GM21423 (cell line): ENCODE measurements at regions not wholly inside any gene's neighbourhood (a gene's known extent, or its start where the extent isn't known, plus 50 kb on each side); places are given as distances from the start of the nearest gene placed in this dataset.
A peak's percentile ranks its signal among the peaks of the same experiment; 100 is the strongest.

Experiments
- ATAC-seq: cut with Tn5 transposase; IDR thresholded peaks from one replicate; pipeline ENCODE4 v1.9.1; 2021; ENCODE audit warnings: mild to moderate bottlenecking, moderate library complexity; ENCODE audit not compliant: unreplicated experiment

GRCh38 chr13:51518827-51519226, 65.4 kb upstream of the WDFY2 start:
- ATAC-seq: no peak

- no peak for ATAC-seq
Observed at GRCh38 chr13:51519771-51520216, 64.5 kb upstream of the WDFY2 start.

- no peak for ATAC-seq
Observed at GRCh38 chr13:51520524-51520923, 63.7 kb upstream of the WDFY2 start.

- ATAC-seq: no peak
Observed at GRCh38 chr13:51523082-51523518, 61.2 kb upstream of the WDFY2 start.

- no peak for ATAC-seq
Observed at GRCh38 chr13:51524312-51524711, 60.0 kb upstream of the WDFY2 start.

GRCh38 chr13:51524829-51525566, 59.3 kb upstream of the WDFY2 start:
- ATAC-seq: no peak

- ATAC-seq: no peak
Observed at GRCh38 chr13:51525567-51526167, 58.6 kb upstream of the WDFY2 start.

GRCh38 chr13:51526202-51526601, 58.1 kb upstream of the WDFY2 start:
- no peak for ATAC-seq

GRCh38 chr13:51532736-51533197, 51.5 kb upstream of the WDFY2 start:
- ATAC-seq: no peak

- ATAC-seq: peak; percentile 79
Observed at GRCh38 chr13:51534041-51534817, 50.0 kb upstream of the WDFY2 start.
